Type B pancreatic cell (in vitro differentiated cells): ENCODE measurements at regions not wholly inside any gene's neighbourhood (a gene's known extent, or its start where the extent isn't known, plus 50 kb on each side); places are given as distances from the start of the nearest gene placed in this dataset.

ENCODE experiments used
- DNase-seq: peaks from one replicate; pipeline ENCODE4 v3.0.0; 2021; ENCODE audit warnings: mixed read lengths; ENCODE audit not compliant: unreplicated experiment; ENCODE audit errors: extremely low spot score
- H3K27ac Mint-ChIP-seq: 2 replicates; pipeline ENCODE4 v1.8.0; 2021; ENCODE audit warnings: mild to moderate bottlenecking, mixed read lengths
- H3K27me3 Mint-ChIP-seq: 2 replicates; pipeline ENCODE4 v1.8.0; 2021; ENCODE audit warnings: mixed read lengths
- H3K36me3 Mint-ChIP-seq: 2 replicates; pipeline ENCODE4 v1.8.0; 2021; ENCODE audit warnings: mixed read lengths
- H3K4me1 Mint-ChIP-seq: one replicate; pipeline ENCODE4 v1.8.0; 2021; ENCODE audit warnings: mixed read lengths; ENCODE audit not compliant: unreplicated experiment
- H3K4me3 Mint-ChIP-seq: 2 replicates; pipeline ENCODE4 v1.8.0; 2021; ENCODE audit warnings: mild to moderate bottlenecking, mixed read lengths
- H3K9me3 Mint-ChIP-seq: 2 replicates; pipeline ENCODE4 v1.8.0; 2021; ENCODE audit warnings: mixed read lengths
- TF ChIP-seq, protein P1 (sequence below): fragments of 200-600 bp; sonication (generic); conservative IDR thresholded peaks from 2 replicates; pipeline ENCODE4 v1.5.0; 2021; ENCODE audit warnings: antibody characterized with exemption, mild to moderate bottlenecking

DNA sequence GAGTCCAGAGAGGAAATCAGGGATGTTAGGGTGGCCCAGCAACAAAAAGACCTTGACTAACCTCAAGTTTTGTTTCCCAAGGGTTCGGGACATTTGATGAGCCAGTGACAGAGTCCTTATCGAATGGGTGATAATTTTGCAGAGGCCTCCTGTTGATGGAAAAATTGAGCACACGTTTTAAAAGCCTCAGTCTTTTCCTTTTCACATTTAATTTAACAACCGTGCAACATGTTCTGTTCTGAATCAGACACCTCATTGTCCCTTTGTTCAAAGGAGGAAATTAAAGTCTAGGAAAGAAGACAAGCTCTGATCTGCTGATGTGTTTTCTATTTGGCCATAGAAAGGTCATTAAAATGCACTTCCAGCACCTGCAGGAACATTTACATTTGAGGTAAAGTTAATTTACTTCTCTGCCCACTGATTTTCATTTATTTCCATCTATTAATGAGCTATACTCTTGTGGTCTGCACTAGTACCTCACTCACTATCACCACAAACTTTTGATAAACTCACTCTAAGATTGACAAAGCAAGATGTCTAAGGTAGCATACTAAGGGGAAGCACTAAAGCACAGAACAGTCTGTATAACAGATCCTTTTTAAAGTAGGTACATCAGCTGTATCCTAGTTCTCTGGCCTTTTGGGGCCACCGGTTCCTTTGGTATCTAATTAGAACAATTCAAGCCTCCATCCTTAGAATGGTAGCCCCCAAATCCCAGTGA lies 147.0 kb downstream of the RPAP3 start:
- Mint-ChIP-seq H3K9me3 (peaks cover 12% of the 10 kb centered on the region), H3K27ac (no peak overlapping the region), H3K4me1 (peaks cover 11% of the 10 kb centered on the region), H3K4me3 (no peak overlapping the region), H3K27me3 (no peaks in the 10 kb centered on the region), H3K36me3 (no peaks in the 10 kb centered on the region)
- TF ChIP-seq, protein P1, sequence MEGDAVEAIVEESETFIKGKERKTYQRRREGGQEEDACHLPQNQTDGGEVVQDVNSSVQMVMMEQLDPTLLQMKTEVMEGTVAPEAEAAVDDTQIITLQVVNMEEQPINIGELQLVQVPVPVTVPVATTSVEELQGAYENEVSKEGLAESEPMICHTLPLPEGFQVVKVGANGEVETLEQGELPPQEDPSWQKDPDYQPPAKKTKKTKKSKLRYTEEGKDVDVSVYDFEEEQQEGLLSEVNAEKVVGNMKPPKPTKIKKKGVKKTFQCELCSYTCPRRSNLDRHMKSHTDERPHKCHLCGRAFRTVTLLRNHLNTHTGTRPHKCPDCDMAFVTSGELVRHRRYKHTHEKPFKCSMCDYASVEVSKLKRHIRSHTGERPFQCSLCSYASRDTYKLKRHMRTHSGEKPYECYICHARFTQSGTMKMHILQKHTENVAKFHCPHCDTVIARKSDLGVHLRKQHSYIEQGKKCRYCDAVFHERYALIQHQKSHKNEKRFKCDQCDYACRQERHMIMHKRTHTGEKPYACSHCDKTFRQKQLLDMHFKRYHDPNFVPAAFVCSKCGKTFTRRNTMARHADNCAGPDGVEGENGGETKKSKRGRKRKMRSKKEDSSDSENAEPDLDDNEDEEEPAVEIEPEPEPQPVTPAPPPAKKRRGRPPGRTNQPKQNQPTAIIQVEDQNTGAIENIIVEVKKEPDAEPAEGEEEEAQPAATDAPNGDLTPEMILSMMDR, result no peak
- no peak for DNase-seq

DNA sequence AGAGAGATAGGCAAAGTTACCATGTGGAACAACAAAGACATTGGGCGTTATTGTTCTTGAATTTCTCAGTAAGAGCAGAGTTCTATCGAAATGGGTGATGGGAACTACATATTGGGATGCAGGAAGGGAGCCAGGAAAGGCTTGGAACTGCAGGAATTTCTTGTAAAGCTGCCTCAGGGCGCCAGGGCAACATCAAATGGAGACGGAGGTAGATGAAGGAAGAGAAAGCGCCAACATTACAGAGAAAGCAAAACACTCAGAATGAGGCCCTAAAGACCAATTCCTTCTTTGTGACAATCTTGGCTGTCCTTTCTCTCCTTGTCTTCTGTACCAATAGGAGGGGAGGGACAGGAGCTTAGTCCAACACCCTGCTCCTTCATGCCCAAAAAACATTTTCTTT lies 148.4 kb downstream of the RPAP3 start:
- no peak for DNase-seq
- Mint-ChIP-seq H3K9me3 (peaks cover 22% of the 10 kb centered on the region), H3K36me3 (no peaks in the 10 kb centered on the region), H3K27me3 (no peaks in the 10 kb centered on the region), H3K4me1 (peaks cover 10% of the 10 kb centered on the region), H3K4me3 (no peak overlapping the region), H3K27ac (no peak overlapping the region)
- TF ChIP-seq, protein P1, result no peak

DNA sequence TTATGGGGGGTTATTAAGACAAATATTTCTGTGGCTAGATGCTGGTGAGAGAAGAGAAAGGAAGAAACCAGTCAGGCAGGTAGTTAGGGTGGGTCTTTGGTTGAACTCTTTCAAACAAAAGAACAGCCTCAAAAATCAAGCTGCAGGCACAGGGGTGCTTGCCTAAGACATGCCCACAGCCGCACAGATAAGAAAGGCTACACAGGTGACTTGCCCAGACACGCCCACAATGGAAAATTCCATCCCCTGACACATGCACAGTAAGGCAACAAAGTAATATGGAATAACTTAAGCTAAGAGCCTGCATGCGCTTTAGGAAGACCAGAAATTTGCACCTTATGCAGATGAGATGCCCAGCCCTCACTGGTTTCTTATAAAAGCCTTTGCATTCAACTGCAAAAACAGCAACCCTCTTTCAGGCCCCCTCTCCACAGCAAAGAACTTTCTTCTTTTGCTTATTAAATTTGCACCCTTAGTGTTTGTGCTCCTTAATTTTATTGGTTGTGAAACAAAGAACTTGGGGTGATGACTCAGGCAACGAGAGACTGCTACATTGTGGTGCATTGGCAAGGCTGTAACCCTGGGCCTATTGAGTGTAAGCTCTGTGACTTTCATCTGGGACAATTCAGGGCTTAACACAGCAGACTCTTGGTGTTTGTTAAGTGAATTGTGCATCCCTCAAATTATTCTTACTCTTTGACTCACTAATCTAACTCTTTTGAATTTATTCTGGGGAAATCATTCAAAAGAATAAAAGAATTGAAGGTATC lies 149.4 kb downstream of the RPAP3 start:
- Mint-ChIP-seq H3K27ac (peak overlapping the region; percentile 61), H3K27me3 (no peaks in the 10 kb centered on the region), H3K9me3 (peaks cover 22% of the 10 kb centered on the region), H3K4me1 (peaks cover 1% of the 10 kb centered on the region), H3K4me3 (no peak overlapping the region), H3K36me3 (no peaks in the 10 kb centered on the region)
- TF ChIP-seq, protein P1, result no peak
- no peak for DNase-seq

DNA sequence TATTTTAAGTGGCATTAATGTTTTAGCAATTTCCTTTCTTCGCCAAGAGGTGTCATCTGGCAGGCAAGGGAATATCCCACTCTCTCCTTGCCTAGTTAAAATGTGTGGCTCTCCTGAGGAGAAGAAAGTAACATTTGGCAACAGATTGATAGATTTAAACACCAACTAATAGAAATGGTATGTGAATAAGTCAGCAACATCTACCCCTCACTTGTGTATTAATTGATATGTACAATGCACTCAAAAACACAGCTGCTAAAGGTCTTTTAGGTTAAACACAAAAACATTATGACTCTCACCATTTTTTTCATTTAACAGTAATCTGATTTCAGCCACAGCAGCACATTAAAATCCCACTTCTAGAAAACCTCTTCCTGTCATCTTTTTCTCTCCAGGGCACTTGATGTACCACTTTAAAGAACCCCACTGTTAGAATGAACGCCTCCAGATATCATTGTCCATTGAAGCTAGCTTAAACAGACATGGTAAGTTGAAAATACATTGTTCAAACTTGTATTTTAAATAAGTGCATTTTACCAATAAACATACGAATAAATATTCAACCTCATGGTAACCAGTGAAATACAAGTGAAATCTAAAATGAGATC lies 151.7 kb downstream of the RPAP3 start:
- no peak overlapping the region for H3K4me3 Mint-ChIP-seq
- H3K27me3 Mint-ChIP-seq, result no peaks in the 10 kb centered on the region
- no peak overlapping the region for H3K27ac Mint-ChIP-seq
- H3K9me3 Mint-ChIP-seq, result peaks cover 22% of the 10 kb centered on the region
- TF ChIP-seq, protein P1, result no peak
- H3K4me1 Mint-ChIP-seq, result peaks cover 14% of the 10 kb centered on the region
- no peaks in the 10 kb centered on the region for H3K36me3 Mint-ChIP-seq
- DNase-seq, result no peak

DNA sequence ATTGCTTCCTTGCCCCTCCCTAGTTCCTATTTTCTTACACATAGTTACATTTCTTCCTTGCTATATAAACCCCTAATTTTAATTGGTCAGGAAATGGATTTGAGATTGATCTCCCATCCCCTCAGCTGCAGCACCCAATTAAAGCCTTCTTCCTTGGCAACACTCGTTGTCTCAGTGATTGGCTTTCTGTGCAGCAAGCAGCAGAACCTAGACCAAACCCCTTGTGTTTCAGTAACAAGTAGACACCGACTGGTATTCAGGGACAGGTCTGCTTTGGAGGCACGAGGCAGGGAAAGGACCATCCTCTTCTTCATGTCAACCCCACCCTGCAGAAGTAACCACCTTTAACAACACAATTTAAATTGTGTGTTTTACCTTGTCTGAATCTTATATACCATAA lies 152.6 kb downstream of the RPAP3 start:
- Mint-ChIP-seq H3K27me3 (no peaks in the 10 kb centered on the region), H3K4me3 (no peak overlapping the region), H3K4me1 (peaks cover 14% of the 10 kb centered on the region), H3K27ac (no peak overlapping the region), H3K36me3 (no peaks in the 10 kb centered on the region), H3K9me3 (peaks cover 22% of the 10 kb centered on the region)
- DNase-seq, result no peak
- TF ChIP-seq, protein P1, result no peak
